A549 (cell line): ENCODE measurements at regions not wholly inside any gene's neighbourhood (a gene's known extent, or its start where the extent isn't known, plus 50 kb on each side); places are given as distances from the start of the nearest gene placed in this dataset.

ENCODE experiments used
- ATAC-seq, 2 experiments: fragments of 200-7000 bp in 1 of 2; fragments of >200 bp in 1 of 2; cut with Nextera tagmentation in 1 of 2; cut with Tn5 transposase in 1 of 2; 3 replicates each; pipeline versions ENCODE4 v1.8.0 to v1.9.1; 2018 to 2020; ENCODE audit warnings: mild to moderate bottlenecking in 1 of 2, moderate library complexity in 1 of 2
- CTCF ChIA-PET: fragments of 300-600 bp; sonication (Branson Sonifier 250); formaldehyde crosslinking; extraction: SDS; loops from one replicate; lab custom pipeline; 2021; ENCODE audit warnings: antibody characterized with exemption, inconsistent platforms; lab: Yijun Ruan, JAX
- POLR2A ChIA-PET: fragments of 350-600 bp; formaldehyde crosslinking; extraction: SDS; loops from one replicate; lab custom pipeline; 2021; ENCODE audit warnings: antibody characterized with exemption, inconsistent platforms; lab: Yijun Ruan, JAX
- DNase-seq, 2 experiments: peaks; one replicate each; pipeline versions ENCODE4 v3.0.0 to v3.0.0-alpha.2; 2011 to 2016; ENCODE audit warnings: low read depth in 1 of 2, low spot score in 1 of 2
- FAIRE-seq: peaks from 2 replicates; lab custom pipeline; 2011; peaks lifted over from hg19 to GRCh38; lab: Jason Lieb, UNC
- H3K27ac ChIP-seq, 2 experiments: fragments of >200 bp; sonication (Bioruptor Twin); formaldehyde crosslinking; 3 replicates each; pipeline ENCODE4 v1.5.1; 2016 to 2017
- H3K4me1 ChIP-seq: fragments of >200 bp; sonication (Bioruptor Twin); formaldehyde crosslinking; 3 replicates; pipeline ENCODE4 v1.6.1; 2016
- H3K4me2 ChIP-seq: fragments of >200 bp; sonication (Bioruptor Twin); formaldehyde crosslinking; 3 replicates; pipeline ENCODE4 v1.6.1; 2016
- H3K4me3 ChIP-seq: fragments of >200 bp; sonication (Bioruptor Twin); formaldehyde crosslinking; 3 replicates; pipeline ENCODE4 v1.5.1; 2016
- H3K9me3 ChIP-seq: fragments of >200 bp; sonication (Bioruptor Twin); formaldehyde crosslinking; 3 replicates; pipeline ENCODE4 v1.6.1; 2016
- ATOH8 ChIP-seq: fragments of 250-450 bp; sonication (Bioruptor Pico); IDR thresholded peaks from 2 replicates; pipeline ENCODE4 v1.5.0; 2020; ENCODE audit warnings: low read depth, mild to moderate bottlenecking, moderate library complexity
- CBX2 ChIP-seq: fragments of 200-600 bp; sonication (generic); IDR thresholded peaks from 2 replicates; pipeline ENCODE4 v1.6.1; 2016; ENCODE audit warnings: low read depth, mild to moderate bottlenecking, borderline replicate concordance
- CEBPB ChIP-seq, 2 experiments: fragments of >200 bp in 1 of 2; sonication (Bioruptor Twin) in 1 of 2; formaldehyde crosslinking in 1 of 2; IDR thresholded peaks; 2 replicates each; pipeline ENCODE4 v1.6.1; 2012 to 2016
- CHD2 ChIP-seq: fragments of 150-350 bp; IDR thresholded peaks from 2 replicates; pipeline ENCODE4 v1.6.1; 2014; ENCODE audit warnings: low read length; ENCODE audit not compliant: partially characterized antibody
- FOSL2 ChIP-seq, 2 experiments: fragments of 450-650 bp in 1 of 2; fragments of >200 bp in 1 of 2; sonication (Bioruptor Twin) in 1 of 2; formaldehyde crosslinking; IDR thresholded peaks; 2 replicates each; pipeline versions ENCODE4 v1.5.0 to v1.6.1; 2016 to 2020; ENCODE audit warnings: mild to moderate bottlenecking in 1 of 2, moderate library complexity in 1 of 2
- HDAC2 ChIP-seq: fragments of 200-600 bp; sonication (generic); IDR thresholded peaks from 2 replicates; pipeline ENCODE4 v1.6.1; 2016
- HES2 ChIP-seq: fragments of >200 bp; sonication (Bioruptor Twin); formaldehyde crosslinking; IDR thresholded peaks from 2 replicates; pipeline ENCODE4 v1.6.1; 2016
- HEYL ChIP-seq: fragments of 250-450 bp; sonication (Bioruptor Pico); IDR thresholded peaks from 2 replicates; pipeline ENCODE4 v1.8.0; 2021; ENCODE audit warnings: mild to moderate bottlenecking, moderate library complexity
- HMGXB4 ChIP-seq: fragments of 250-450 bp; sonication (Bioruptor Pico); IDR thresholded peaks from 2 replicates; pipeline ENCODE4 v1.5.0; 2021; ENCODE audit warnings: mild to moderate bottlenecking, moderate library complexity, borderline replicate concordance
- HOXA7 ChIP-seq: fragments of 250-450 bp; sonication (Bioruptor Pico); IDR thresholded peaks from 2 replicates; pipeline ENCODE4 v1.5.0; 2020; ENCODE audit warnings: mild to moderate bottlenecking, moderate library complexity
- KDM5A ChIP-seq: fragments of 200-600 bp; sonication (generic); IDR thresholded peaks from 2 replicates; pipeline ENCODE4 v1.6.1; 2016; ENCODE audit warnings: antibody characterized with exemption, mild to moderate bottlenecking
- MAFK ChIP-seq: fragments of 450-650 bp; IDR thresholded peaks from 2 replicates; pipeline ENCODE4 v1.6.1; 2014; ENCODE audit not compliant: partially characterized antibody
- MAZ ChIP-seq: fragments of 150-350 bp; IDR thresholded peaks from 2 replicates; pipeline ENCODE4 v1.6.1; 2014; ENCODE audit warnings: antibody characterized with exemption, low read depth, low read length, borderline replicate concordance
- MYC ChIP-seq: IDR thresholded peaks from 2 replicates; pipeline ENCODE4 v1.6.1; 2012; ENCODE audit warnings: mild to moderate bottlenecking, inconsistent platforms, low read length, improper control_type of control experiment, borderline replicate concordance
- NR3C1 ChIP-seq: fragments of >200 bp; sonication (Bioruptor Twin); formaldehyde crosslinking; IDR thresholded peaks from 3 replicates; pipeline ENCODE4 v1.6.1; 2017
- PHF8 ChIP-seq: fragments of 200-600 bp; sonication (generic); IDR thresholded peaks from 2 replicates; pipeline ENCODE4 v1.6.1; 2016; ENCODE audit warnings: low read depth, mild to moderate bottlenecking, antibody characterized with exemption, moderate library complexity, borderline replicate concordance
- POLR2A ChIP-seq: IDR thresholded peaks from 2 replicates; pipeline ENCODE4 v1.6.1; 2012; ENCODE audit warnings: mild to moderate bottlenecking, low read length
- POLR2AphosphoS2 ChIP-seq: conservative IDR thresholded peaks from 2 replicates; pipeline ENCODE4 v1.6.1; 2012; ENCODE audit warnings: low read length, improper control_type of control experiment, inconsistent platforms
- RAD21 ChIP-seq, 2 experiments: fragments of >200 bp in 1 of 2; sonication (Bioruptor Twin) in 1 of 2; formaldehyde crosslinking in 1 of 2; IDR thresholded peaks in 1 of 2; conservative IDR thresholded peaks in 1 of 2; 2 replicates in 1 of 2; 3 replicates in 1 of 2; pipeline ENCODE4 v1.6.1; 2012 to 2018; ENCODE audit warnings: inconsistent platforms in 1 of 2
- RARB ChIP-seq: fragments of 250-450 bp; sonication (Bioruptor Pico); IDR thresholded peaks from 2 replicates; pipeline ENCODE4 v1.8.0; 2021; ENCODE audit warnings: mild to moderate bottlenecking, moderate library complexity
- RCOR1 ChIP-seq: fragments of 150-350 bp; IDR thresholded peaks from 2 replicates; pipeline ENCODE4 v1.6.1; 2014; ENCODE audit warnings: antibody characterized with exemption, low read length, low read depth
- RNF2 ChIP-seq: fragments of 200-600 bp; sonication (generic); IDR thresholded peaks from 2 replicates; pipeline ENCODE4 v1.6.1; 2016; ENCODE audit warnings: low read depth, mild to moderate bottlenecking, antibody characterized with exemption, moderate library complexity, borderline replicate concordance
- SREBF2 ChIP-seq: fragments of 450-650 bp; IDR thresholded peaks from 2 replicates; pipeline ENCODE4 v1.6.1; 2014; ENCODE audit warnings: mild to moderate bottlenecking, moderate library complexity
- TP53 ChIP-seq: fragments of 250-450 bp; sonication (Bioruptor Pico); IDR thresholded peaks from 2 replicates; pipeline ENCODE4 v1.5.0; 2021; ENCODE audit warnings: mild to moderate bottlenecking, moderate library complexity
- USF2 ChIP-seq: fragments of 450-650 bp; IDR thresholded peaks from 2 replicates; pipeline ENCODE4 v1.6.1; 2014; ENCODE audit warnings: antibody characterized with exemption
- ZC3H11A ChIP-seq: fragments of 450-650 bp; IDR thresholded peaks from 2 replicates; pipeline ENCODE4 v1.6.1; 2014; ENCODE audit warnings: antibody characterized with exemption, mild to moderate bottlenecking
- ZFP36 ChIP-seq: fragments of 450-650 bp; IDR thresholded peaks from 2 replicates; pipeline ENCODE4 v1.6.1; 2014; ENCODE audit warnings: borderline replicate concordance; ENCODE audit not compliant: partially characterized antibody
- ZNF302 ChIP-seq: fragments of 250-450 bp; sonication (Bioruptor Pico); IDR thresholded peaks from 2 replicates; pipeline ENCODE4 v1.9.0; 2021; ENCODE audit warnings: inconsistent platforms, mild to moderate bottlenecking, moderate library complexity
- WGBS: methylation state at CpG from one replicate; pipeline ENCODE4 v1.1.6; 2017; ENCODE audit errors: missing lambda C conversion rate; 5-methylcytosine and 5-hydroxymethylcytosine counted together

- H3K4me1 ChIP-seq: no peaks in the 10 kb centered on the region
- FAIRE-seq (no peak), ATAC-seq (no peak), DNase-seq (no peak)
- 75% methylated on average over 2 of the region's 5 CpGs for WGBS
- H3K4me3 ChIP-seq: no peak overlapping the region
- CTCF ChIA-PET: interaction anchor here (0.9 kb wide), 1 partner anchor 24 kb away, joined by 3 read pairs; no protein-coding TSS in a partner anchor
- no peak overlapping the region for H3K4me2 ChIP-seq
- H3K27ac ChIP-seq: no peak overlapping the region
- POLR2A ChIA-PET: no interaction called here
- no peaks in the 10 kb centered on the region for H3K9me3 ChIP-seq
- TF ChIP-seq HDAC2: no peak
- TF ChIP-seq MAZ: no peak
- TF ChIP-seq KDM5A: no peak
- no peak for TF ChIP-seq ZNF302
- TF ChIP-seq CHD2: no peak
- no peak for TF ChIP-seq ZC3H11A
- TF ChIP-seq POLR2AphosphoS2: no peak
- TF ChIP-seq RNF2: no peak
- no peak for TF ChIP-seq ATOH8 (CRISPR knock-in tag)
- TF ChIP-seq ZFP36: no peak
- no peak for TF ChIP-seq MAFK
- TF ChIP-seq USF2: no peak
- no peak for TF ChIP-seq RCOR1
- TF ChIP-seq MYC: no peak
Observed at GRCh38 chr1:5769760-5770159, 222.5 kb downstream of the NPHP4 start.

GRCh38 chr1:5769146-5769545 lies 223.1 kb downstream of the NPHP4 start:
- FAIRE-seq (no peak), ATAC-seq (no peak)
- CTCF ChIA-PET: interaction anchor here (0.9 kb wide), 1 partner anchor 23 kb away, joined by 3 read pairs; no protein-coding TSS in a partner anchor
- no peak for TF ChIP-seq RARB (CRISPR knock-in tag)
- TF ChIP-seq ATOH8 (CRISPR knock-in tag): no peak
- no peak for TF ChIP-seq HMGXB4 (CRISPR knock-in tag)
- TF ChIP-seq FOSL2 (IDR thresholded peaks at IDR 0.05): no peak
- TF ChIP-seq FOSL2 (CRISPR knock-in tag; IDR thresholded peaks at IDR 0.05): no peak
- TF ChIP-seq PHF8: no peak
- TF ChIP-seq RAD21 (conservative IDR thresholded peaks at IDR 0.05 in 1 of 2, IDR thresholded peaks at IDR 0.05 in 1 of 2): no peak
- TF ChIP-seq TP53 (CRISPR knock-in tag): no peak
- no peak for TF ChIP-seq SREBF2
- TF ChIP-seq HEYL (CRISPR knock-in tag): no peak
- no peak for TF ChIP-seq HES2
- no peak for TF ChIP-seq POLR2A
- TF ChIP-seq NR3C1: no peak
- no peak for TF ChIP-seq CBX2
- TF ChIP-seq HOXA7: no peak
- TF ChIP-seq CEBPB (IDR thresholded peaks at IDR 0.05): no peak
- TF ChIP-seq, all 56 proteins: peak for 0
- Histone ChIP-seq H3K4me3 (no peak overlapping the region), H3K4me2 (no peak overlapping the region), H3K9me3 (no peaks in the 10 kb centered on the region), H3K27ac (no peak overlapping the region), H3K4me1 (no peaks in the 10 kb centered on the region)
- POLR2A ChIA-PET: no interaction called here
- WGBS: 28% methylated on average over 4 of the region's 7 CpGs
- no peak for DNase-seq
